RKO (cell line): ENCODE measurements at regions not wholly inside any gene's neighbourhood (a gene's known extent, or its start where the extent isn't known, plus 50 kb on each side); places are given as distances from the start of the nearest gene placed in this dataset.
"Not testable (repeated sequence)": the region's sequence is repeated elsewhere in the genome, so short reads cannot be mapped to it uniquely, and the experiment has no call there.

Experiments used
- DNase-seq: peaks from one replicate; pipeline ENCODE4 v3.0.0-alpha.2; 2016; ENCODE audit warnings: low spot score

DNA sequence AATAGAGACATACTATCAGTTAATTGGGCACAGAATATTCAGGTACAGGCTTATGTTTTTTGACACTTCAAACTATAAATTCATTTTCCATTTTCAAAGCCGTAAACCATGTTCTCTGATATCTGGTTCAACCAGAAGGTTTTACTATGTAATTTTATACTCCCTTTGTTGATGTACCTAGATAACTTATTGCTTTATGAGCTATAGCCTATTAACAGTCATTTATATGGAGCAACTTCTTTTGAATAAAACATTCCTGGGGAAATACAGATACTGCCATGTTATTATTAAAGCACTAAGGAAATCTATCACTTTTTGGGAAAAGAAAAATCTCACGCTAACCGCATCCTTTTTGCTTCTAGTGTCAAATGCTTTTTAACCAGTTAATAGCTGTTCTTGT, 505.6 kb downstream of the PYDC2 start:
- no peak for DNase-seq

- no peak for DNase-seq
Observed at GRCh38 chr3:191968299-191968698, 507.3 kb downstream of the PYDC2 start.

- DNase-seq = no peak
Observed at GRCh38 chr3:191972714-191973398, 511.9 kb downstream of the PYDC2 start.

GRCh38 chr3:191973820-191974219, 512.9 kb downstream of the PYDC2 start:
- DNase-seq = no peak

- DNase-seq = no peak
Observed at GRCh38 chr3:191975936-191976335, 515.0 kb downstream of the PYDC2 start.

- DNase-seq = no peak
Observed at GRCh38 chr3:191980443-191980842, 519.5 kb downstream of the PYDC2 start.

DNA sequence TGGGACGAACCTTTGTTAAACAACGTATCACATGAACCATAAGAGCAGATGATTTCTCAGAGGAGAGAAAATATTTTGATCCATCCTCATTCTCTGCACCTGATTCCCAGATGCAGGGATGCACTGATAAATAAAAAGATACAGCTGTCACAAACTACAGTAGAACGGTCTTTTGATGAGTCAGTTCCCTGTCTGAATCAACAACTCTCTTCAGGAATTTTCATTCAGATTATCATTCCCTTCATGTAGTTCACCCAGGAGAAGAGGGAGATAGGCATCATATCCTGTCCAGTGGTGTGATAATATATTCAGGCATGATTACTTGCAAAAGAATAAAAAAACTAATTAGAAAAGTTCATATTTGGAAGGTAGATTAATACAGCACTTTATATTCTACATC, 521.5 kb downstream of the PYDC2 start:
- no peak for DNase-seq

DNA sequence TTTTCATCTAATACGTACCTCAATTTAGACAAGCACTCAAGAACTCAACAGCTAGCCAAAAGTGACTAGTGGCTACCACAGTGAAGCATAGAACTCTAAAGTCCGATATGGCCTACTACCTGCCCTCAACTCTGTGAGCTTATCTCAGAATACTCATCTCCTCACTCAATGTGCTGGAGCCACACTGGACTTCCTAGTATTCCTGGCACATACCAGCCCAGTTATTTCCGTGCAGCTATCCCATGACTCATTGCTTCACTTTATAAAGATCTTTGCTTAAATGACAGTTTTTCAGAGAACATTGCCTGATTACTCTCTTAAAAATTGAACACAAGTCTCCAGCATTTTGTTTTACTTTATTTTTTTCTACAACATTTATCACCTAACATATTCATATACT, 524.7 kb downstream of the PYDC2 start:
- peak; percentile 3 for DNase-seq

DNA sequence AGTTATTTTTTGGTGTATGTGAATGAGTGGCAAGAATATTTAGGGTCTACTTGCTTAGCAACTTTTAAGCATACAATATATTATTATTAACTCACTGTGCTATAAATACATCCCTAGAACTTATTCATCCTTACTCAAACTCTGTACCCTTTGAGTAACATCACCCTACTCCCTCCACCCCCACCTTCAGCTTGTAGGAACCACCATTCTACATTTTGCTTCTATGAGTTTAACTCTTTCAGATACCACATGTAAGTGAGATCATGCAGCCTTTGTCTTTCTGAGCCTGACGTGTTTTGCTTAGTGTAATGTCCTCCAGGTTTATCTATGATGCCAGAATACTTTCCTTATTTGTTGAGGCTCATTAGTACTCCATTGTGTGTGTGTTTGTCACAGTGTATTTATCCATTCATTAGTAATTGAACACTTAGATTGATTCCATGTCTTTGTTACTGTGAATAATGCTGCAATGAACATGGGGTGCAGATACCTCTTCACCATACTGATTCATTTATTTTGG, 526.9 kb downstream of the PYDC2 start:
- no peak for DNase-seq

DNA sequence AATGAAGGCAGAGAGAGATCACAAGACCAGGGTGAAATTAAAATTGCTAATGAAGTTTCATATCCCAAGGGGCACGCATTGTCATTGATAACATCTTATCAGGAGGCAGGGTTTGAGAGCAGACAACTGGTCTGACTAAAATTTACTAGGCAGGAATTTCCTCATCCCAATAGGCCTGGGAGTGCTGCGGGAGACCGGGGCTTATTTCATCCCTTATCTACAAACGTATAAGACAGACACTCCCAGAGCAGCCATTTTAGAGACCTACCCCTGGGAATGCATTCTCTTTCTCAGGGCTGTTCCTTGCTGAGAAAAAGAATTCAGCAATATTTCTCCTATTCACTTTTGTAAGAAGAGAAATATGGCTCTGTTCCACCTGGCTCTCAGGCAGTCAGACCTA, 533.0 kb downstream of the PYDC2 start:
- DNase-seq = not testable (repeated sequence)

- DNase-seq = no peak
Observed at GRCh38 chr3:191997093-191997492, 536.1 kb downstream of the PYDC2 start.

GRCh38 chr3:191997579-191998268, 536.8 kb downstream of the PYDC2 start:
- DNase-seq = no peak

- DNase-seq = no peak
Observed at GRCh38 chr3:192001218-192001617, 540.3 kb downstream of the PYDC2 start.

DNA sequence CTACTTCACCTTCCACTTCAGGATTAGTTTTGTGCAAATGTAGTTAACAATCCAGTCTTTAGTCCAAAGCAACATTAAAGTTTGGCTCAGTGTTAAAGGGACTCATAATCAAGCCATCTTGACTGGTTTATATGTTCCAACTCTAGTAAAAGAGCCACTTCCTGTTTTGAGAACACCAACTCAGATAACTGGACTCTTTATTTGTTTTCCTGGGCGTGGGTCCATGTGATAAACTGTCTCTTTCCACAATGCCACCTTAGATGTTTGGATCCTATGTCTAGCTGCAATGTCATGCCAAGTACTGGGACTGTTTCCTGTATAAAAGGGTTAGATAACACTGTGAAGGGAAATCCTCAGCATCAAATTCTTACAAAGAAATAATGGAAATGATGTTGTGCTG, 545.0 kb downstream of the PYDC2 start:
- no peak for DNase-seq

GRCh38 chr3:192009903-192010302, 548.9 kb downstream of the PYDC2 start:
- no peak for DNase-seq

DNA sequence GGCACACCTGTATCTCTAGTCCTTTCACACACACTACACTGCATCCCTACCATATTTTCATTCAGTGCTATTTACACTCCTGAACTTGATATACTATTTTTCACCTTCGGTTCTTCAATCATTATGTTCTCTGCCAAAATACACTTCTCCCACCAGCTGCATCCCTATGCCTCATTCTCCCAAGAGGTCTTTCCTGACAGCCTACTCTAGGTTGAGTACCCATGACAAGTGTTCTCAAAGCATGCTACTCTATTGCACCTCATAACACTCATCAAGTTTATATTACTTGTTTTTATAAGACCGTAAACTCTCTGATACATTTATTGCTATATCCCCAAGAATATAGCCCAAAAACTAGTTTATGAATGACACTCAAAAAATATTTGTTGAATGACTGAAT, 549.5 kb downstream of the PYDC2 start:
- DNase-seq = no peak

GRCh38 chr3:192011137-192011536, 550.2 kb downstream of the PYDC2 start:
- DNase-seq = no peak

DNA sequence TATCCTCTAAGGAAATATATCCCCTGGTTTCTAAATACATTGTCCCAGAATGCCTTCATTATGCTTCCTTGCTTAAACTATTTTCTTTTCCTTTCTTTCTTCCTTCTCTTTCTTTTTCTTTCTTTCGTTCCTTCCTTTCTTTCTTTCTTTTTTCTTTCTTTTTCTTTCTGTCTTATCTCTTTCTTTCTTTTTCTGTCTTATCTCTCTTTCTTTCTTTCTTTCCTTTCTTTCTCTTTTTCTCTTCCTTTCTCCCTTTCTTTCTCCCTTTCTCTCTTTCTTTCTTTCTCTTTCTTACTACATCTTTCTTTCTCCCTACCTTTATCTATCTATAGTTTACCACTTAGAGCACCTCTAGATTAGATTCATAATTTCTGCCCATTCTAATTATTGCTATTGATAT, 552.1 kb downstream of the PYDC2 start:
- no peak for DNase-seq

- peak; percentile 8 for DNase-seq
Observed at GRCh38 chr3:192022412-192022811, 561.4 kb downstream of the PYDC2 start.

- no peak for DNase-seq
Observed at GRCh38 chr3:192024751-192025150, 563.8 kb downstream of the PYDC2 start.

- no peak for DNase-seq
Observed at GRCh38 chr3:192026661-192027060, 565.7 kb downstream of the PYDC2 start.

GRCh38 chr3:192031941-192032340, 571.0 kb downstream of the PYDC2 start:
- no peak for DNase-seq

GRCh38 chr3:192033246-192033645, 572.3 kb downstream of the PYDC2 start:
- DNase-seq = no peak

DNA sequence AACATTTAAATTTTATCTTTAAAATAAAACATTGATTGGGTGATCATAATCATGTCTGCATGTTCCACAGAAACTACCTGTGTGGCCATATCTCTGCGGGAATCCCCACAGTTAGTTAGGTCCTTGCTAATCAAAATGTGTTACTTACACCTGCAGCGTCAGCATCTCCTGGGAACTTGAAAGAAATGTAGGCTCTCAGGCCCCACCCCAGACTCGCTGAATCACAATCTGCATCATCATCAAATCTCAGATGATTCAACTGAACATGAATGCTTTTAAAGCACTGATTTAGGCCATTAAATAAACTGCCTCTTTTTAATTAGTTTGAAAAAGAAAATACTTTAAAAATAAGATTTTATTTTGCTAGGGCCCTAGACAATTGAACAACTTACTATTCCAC, 577.8 kb downstream of the PYDC2 start:
- DNase-seq = peak; percentile 33
